WTC11 (cell line): ENCODE measurements at regions not wholly inside any gene's neighbourhood (a gene's known extent, or its start where the extent isn't known, plus 50 kb on each side); places are given as distances from the start of the nearest gene placed in this dataset.

Source experiments
- ATAC-seq: fragments of 200-7000 bp; cut with Tn5 transposase; 2 replicates; pipeline ENCODE4 v1.10.0; 2021; ENCODE audit warnings: mild to moderate bottlenecking, moderate library complexity
- CTCF ChIA-PET: fragments of 300-600 bp; sonication (Branson Sonifier 250); formaldehyde crosslinking; loops from one replicate; lab custom pipeline; 2021; ENCODE audit warnings: antibody characterized with exemption; lab: Charles Lee
- POLR2A ChIA-PET: fragments of 350-600 bp; sonication (Branson Sonifier 250); formaldehyde crosslinking; loops from one replicate; lab custom pipeline; 2021; ENCODE audit warnings: antibody characterized with exemption; lab: Charles Lee
- DNase-seq: peaks from one replicate; pipeline ENCODE4 v3.0.0; 2021; ENCODE audit warnings: low spot score
- H3K27ac Mint-ChIP-seq: 2 replicates; pipeline ENCODE4 v1.8.0; 2021; ENCODE audit warnings: mixed read lengths
- H3K27me3 Mint-ChIP-seq: 2 replicates; pipeline ENCODE4 v1.8.0; 2021; ENCODE audit warnings: low read depth, mild to moderate bottlenecking, moderate library complexity, mixed read lengths
- H3K36me3 Mint-ChIP-seq: 2 replicates; pipeline ENCODE4 v1.8.0; 2021; ENCODE audit warnings: mixed read lengths
- H3K4me1 Mint-ChIP-seq: 2 replicates; pipeline ENCODE4 v1.8.0; 2022; ENCODE audit warnings: mixed read lengths
- H3K4me3 Mint-ChIP-seq: 2 replicates; pipeline ENCODE4 v1.8.0; 2021; ENCODE audit warnings: mild to moderate bottlenecking, moderate library complexity, mixed read lengths
- H3K9me3 Mint-ChIP-seq: 2 replicates; pipeline ENCODE4 v1.8.0; 2021; ENCODE audit warnings: mixed read lengths
- GRHL2 ChIP-seq: fragments of 250-450 bp; sonication (Bioruptor Pico); IDR thresholded peaks from 2 replicates; pipeline ENCODE4 v1.8.0; 2022; ENCODE audit warnings: mild to moderate bottlenecking, moderate library complexity; ENCODE audit not compliant: insufficient replicate concordance, severe bottlenecking
- HMGA2 ChIP-seq: fragments of 250-450 bp; sonication (Bioruptor Pico); IDR thresholded peaks from 2 replicates; pipeline ENCODE4 v1.4.0; 2021; ENCODE audit warnings: mild to moderate bottlenecking, moderate library complexity
- NFATC4 ChIP-seq: fragments of 250-450 bp; sonication (Bioruptor Pico); IDR thresholded peaks from 2 replicates; pipeline ENCODE4 v1.9.0; 2021; ENCODE audit warnings: mild to moderate bottlenecking
- PRRX2 ChIP-seq: fragments of 250-450 bp; sonication (Bioruptor Pico); IDR thresholded peaks from 2 replicates; pipeline ENCODE4 v1.8.0; 2021; ENCODE audit warnings: mild to moderate bottlenecking
- RELA ChIP-seq: sonication (generic); formaldehyde crosslinking; IDR thresholded peaks from 2 replicates; pipeline ENCODE4 v1.8.1; 2022; ENCODE audit warnings: missing genetic modification reagents, mild to moderate bottlenecking, borderline replicate concordance
- SMAD3 ChIP-seq: sonication (generic); formaldehyde crosslinking; IDR thresholded peaks from 2 replicates; pipeline ENCODE4 v1.8.0; 2022; ENCODE audit warnings: missing genetic modification reagents, mild to moderate bottlenecking, borderline replicate concordance
- SMAD4 ChIP-seq: sonication (generic); formaldehyde crosslinking; IDR thresholded peaks from 2 replicates; pipeline ENCODE4 v1.8.0; 2022; ENCODE audit warnings: mild to moderate bottlenecking, missing genetic modification reagents
- SOX15 ChIP-seq: fragments of 250-450 bp; sonication (Bioruptor Pico); IDR thresholded peaks from 2 replicates; pipeline ENCODE4 v1.9.0; 2021; ENCODE audit warnings: mild to moderate bottlenecking
- ZNF138 ChIP-seq: sonication (generic); formaldehyde crosslinking; conservative IDR thresholded peaks from 2 replicates; pipeline ENCODE4 v1.8.1; 2022; ENCODE audit warnings: mild to moderate bottlenecking, moderate library complexity, missing genetic modification reagents
- ZNF263 ChIP-seq: sonication (generic); formaldehyde crosslinking; IDR thresholded peaks from 2 replicates; pipeline ENCODE4 v1.8.1; 2022; ENCODE audit warnings: low read depth, mild to moderate bottlenecking, moderate library complexity, missing genetic modification reagents
- ZNF416 ChIP-seq: fragments of 250-450 bp; sonication (Bioruptor Pico); IDR thresholded peaks from 2 replicates; pipeline ENCODE4 v1.9.0; 2021; ENCODE audit warnings: mild to moderate bottlenecking, inconsistent platforms
- ZNF423 ChIP-seq: fragments of 250-450 bp; sonication (Bioruptor Pico); IDR thresholded peaks from 2 replicates; pipeline ENCODE4 v2.1.2; 2022; ENCODE audit warnings: mild to moderate bottlenecking, moderate library complexity
- TF ChIP-seq, protein P1 (sequence below): sonication (generic); formaldehyde crosslinking; IDR thresholded peaks from 2 replicates; pipeline ENCODE4 v1.8.1; 2023; ENCODE audit warnings: mild to moderate bottlenecking, missing genetic modification reagents, moderate library complexity
- TF ChIP-seq, protein P2 (sequence below): sonication (generic); formaldehyde crosslinking; IDR thresholded peaks from 2 replicates; pipeline ENCODE4 v1.8.0; 2023; ENCODE audit warnings: mild to moderate bottlenecking, missing genetic modification reagents
- TF ChIP-seq, protein P3 (sequence below): sonication (generic); formaldehyde crosslinking; IDR thresholded peaks from 2 replicates; pipeline ENCODE4 v1.8.0; 2022; ENCODE audit warnings: missing genetic modification reagents
- TF ChIP-seq, protein P4 (sequence below): sonication (generic); formaldehyde crosslinking; IDR thresholded peaks from 2 replicates; pipeline ENCODE4 v1.8.0; 2022; ENCODE audit warnings: mild to moderate bottlenecking, missing genetic modification reagents
- TF ChIP-seq, protein P5 (sequence below): sonication (generic); formaldehyde crosslinking; IDR thresholded peaks from 2 replicates; pipeline ENCODE4 v1.8.0; 2022; ENCODE audit warnings: mild to moderate bottlenecking, missing genetic modification reagents
- TF ChIP-seq, protein P6 (sequence below): fragments of 250-450 bp; sonication (Bioruptor Pico); IDR thresholded peaks from 2 replicates; pipeline ENCODE4 v1.9.0; 2021; ENCODE audit warnings: moderate library complexity, mild to moderate bottlenecking, inconsistent platforms, borderline replicate concordance
- TF ChIP-seq, protein P7 (sequence below): sonication (generic); formaldehyde crosslinking; IDR thresholded peaks from 2 replicates; pipeline ENCODE4 v1.8.1; 2022; ENCODE audit warnings: missing genetic modification reagents, borderline replicate concordance

DNA sequence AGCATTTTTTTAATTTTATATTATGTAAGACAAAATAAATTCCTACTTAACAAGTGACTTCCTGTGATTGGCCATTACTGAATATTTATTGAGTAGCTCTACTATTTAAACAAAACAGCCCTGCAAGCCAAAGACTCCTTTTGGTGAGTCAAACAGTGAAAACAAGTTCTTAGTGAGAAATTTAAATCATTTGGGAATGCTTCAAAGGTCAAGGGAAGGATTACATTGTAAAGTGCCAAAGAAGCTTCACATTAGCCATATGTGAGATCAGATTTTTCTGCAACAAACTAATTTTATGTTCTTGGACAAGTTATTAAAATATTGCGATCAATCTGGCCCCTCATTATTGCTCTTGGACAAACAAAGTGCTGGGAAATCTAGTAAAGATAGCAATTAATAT lies 795.4 kb upstream of the MGAT4C start:
- ATAC-seq: no peak
- POLR2A ChIA-PET: no interaction called here
- no peaks in the 10 kb centered on the region for H3K9me3 Mint-ChIP-seq

DNA sequence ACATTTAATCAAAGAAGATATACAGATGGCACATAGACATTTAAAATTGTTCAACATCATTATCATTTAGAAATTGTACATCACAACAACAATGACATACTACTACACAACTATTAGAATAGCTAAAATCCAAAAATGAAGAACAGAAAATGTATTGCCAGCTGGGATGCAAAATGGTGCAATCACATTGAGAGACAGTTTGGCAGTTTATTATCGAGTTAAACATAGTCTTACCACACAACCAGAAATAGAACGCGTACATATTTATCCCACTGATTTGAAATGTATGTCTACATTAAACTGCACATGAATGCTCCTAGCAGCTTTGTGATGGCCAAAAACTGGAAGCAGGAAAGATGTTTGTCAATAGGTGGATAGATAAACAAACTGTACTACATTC lies 791.5 kb upstream of the MGAT4C start:
- no peaks in the 10 kb centered on the region for H3K27me3 Mint-ChIP-seq
- ATAC-seq: no peak
- no peaks in the 10 kb centered on the region for H3K36me3 Mint-ChIP-seq
- ChIA-PET POLR2A (no interaction called here), CTCF (no interaction called here)
- no peak overlapping the region for H3K27ac Mint-ChIP-seq
- H3K4me1 Mint-ChIP-seq: peaks cover 4% of the 10 kb centered on the region
- no peak for DNase-seq
- TF ChIP-seq PRRX2 (no peak), SOX15 (no peak), ZNF423 (CRISPR knock-in tag) (no peak), ZNF138 (no peak), SMAD4 (no peak)
- TF ChIP-seq, protein P1, sequence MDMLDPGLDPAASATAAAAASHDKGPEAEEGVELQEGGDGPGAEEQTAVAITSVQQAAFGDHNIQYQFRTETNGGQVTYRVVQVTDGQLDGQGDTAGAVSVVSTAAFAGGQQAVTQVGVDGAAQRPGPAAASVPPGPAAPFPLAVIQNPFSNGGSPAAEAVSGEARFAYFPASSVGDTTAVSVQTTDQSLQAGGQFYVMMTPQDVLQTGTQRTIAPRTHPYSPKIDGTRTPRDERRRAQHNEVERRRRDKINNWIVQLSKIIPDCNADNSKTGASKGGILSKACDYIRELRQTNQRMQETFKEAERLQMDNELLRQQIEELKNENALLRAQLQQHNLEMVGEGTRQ (CRISPR knock-in tag): no peak
- TF ChIP-seq, protein P2, sequence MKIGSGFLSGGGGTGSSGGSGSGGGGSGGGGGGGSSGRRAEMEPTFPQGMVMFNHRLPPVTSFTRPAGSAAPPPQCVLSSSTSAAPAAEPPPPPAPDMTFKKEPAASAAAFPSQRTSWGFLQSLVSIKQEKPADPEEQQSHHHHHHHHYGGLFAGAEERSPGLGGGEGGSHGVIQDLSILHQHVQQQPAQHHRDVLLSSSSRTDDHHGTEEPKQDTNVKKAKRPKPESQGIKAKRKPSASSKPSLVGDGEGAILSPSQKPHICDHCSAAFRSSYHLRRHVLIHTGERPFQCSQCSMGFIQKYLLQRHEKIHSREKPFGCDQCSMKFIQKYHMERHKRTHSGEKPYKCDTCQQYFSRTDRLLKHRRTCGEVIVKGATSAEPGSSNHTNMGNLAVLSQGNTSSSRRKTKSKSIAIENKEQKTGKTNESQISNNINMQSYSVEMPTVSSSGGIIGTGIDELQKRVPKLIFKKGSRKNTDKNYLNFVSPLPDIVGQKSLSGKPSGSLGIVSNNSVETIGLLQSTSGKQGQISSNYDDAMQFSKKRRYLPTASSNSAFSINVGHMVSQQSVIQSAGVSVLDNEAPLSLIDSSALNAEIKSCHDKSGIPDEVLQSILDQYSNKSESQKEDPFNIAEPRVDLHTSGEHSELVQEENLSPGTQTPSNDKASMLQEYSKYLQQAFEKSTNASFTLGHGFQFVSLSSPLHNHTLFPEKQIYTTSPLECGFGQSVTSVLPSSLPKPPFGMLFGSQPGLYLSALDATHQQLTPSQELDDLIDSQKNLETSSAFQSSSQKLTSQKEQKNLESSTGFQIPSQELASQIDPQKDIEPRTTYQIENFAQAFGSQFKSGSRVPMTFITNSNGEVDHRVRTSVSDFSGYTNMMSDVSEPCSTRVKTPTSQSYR (CRISPR knock-in tag): no peak
- TF ChIP-seq, protein P3, sequence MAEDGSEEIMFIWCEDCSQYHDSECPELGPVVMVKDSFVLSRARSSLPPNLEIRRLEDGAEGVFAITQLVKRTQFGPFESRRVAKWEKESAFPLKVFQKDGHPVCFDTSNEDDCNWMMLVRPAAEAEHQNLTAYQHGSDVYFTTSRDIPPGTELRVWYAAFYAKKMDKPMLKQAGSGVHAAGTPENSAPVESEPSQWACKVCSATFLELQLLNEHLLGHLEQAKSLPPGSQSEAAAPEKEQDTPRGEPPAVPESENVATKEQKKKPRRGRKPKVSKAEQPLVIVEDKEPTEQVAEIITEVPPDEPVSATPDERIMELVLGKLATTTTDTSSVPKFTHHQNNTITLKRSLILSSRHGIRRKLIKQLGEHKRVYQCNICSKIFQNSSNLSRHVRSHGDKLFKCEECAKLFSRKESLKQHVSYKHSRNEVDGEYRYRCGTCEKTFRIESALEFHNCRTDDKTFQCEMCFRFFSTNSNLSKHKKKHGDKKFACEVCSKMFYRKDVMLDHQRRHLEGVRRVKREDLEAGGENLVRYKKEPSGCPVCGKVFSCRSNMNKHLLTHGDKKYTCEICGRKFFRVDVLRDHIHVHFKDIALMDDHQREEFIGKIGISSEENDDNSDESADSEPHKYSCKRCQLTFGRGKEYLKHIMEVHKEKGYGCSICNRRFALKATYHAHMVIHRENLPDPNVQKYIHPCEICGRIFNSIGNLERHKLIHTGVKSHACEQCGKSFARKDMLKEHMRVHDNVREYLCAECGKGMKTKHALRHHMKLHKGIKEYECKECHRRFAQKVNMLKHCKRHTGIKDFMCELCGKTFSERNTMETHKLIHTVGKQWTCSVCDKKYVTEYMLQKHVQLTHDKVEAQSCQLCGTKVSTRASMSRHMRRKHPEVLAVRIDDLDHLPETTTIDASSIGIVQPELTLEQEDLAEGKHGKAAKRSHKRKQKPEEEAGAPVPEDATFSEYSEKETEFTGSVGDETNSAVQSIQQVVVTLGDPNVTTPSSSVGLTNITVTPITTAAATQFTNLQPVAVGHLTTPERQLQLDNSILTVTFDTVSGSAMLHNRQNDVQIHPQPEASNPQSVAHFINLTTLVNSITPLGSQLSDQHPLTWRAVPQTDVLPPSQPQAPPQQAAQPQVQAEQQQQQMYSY (CRISPR knock-in tag): no peak
- H3K4me3 Mint-ChIP-seq: no peak overlapping the region
- H3K9me3 Mint-ChIP-seq: no peaks in the 10 kb centered on the region

More for the DNA sequence above, 795.4 kb upstream of the MGAT4C start:
- Mint-ChIP-seq H3K36me3 (no peaks in the 10 kb centered on the region), H3K4me1 (peaks cover 4% of the 10 kb centered on the region), H3K27ac (peak overlapping the region; percentile 85), H3K27me3 (no peaks in the 10 kb centered on the region), H3K4me3 (no peak overlapping the region)
- CTCF ChIA-PET: no interaction called here
- TF ChIP-seq, protein P4, sequence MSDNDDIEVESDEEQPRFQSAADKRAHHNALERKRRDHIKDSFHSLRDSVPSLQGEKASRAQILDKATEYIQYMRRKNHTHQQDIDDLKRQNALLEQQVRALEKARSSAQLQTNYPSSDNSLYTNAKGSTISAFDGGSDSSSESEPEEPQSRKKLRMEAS (CRISPR knock-in tag): no peak
- TF ChIP-seq ZNF263 (CRISPR knock-in tag) (no peak), SMAD3 (CRISPR knock-in tag) (no peak), ZNF416 (no peak), GRHL2 (CRISPR knock-in tag) (no peak), HMGA2 (CRISPR knock-in tag) (no peak), RELA (CRISPR knock-in tag) (no peak), NFATC4 (CRISPR knock-in tag) (no peak)
- TF ChIP-seq, protein P5, sequence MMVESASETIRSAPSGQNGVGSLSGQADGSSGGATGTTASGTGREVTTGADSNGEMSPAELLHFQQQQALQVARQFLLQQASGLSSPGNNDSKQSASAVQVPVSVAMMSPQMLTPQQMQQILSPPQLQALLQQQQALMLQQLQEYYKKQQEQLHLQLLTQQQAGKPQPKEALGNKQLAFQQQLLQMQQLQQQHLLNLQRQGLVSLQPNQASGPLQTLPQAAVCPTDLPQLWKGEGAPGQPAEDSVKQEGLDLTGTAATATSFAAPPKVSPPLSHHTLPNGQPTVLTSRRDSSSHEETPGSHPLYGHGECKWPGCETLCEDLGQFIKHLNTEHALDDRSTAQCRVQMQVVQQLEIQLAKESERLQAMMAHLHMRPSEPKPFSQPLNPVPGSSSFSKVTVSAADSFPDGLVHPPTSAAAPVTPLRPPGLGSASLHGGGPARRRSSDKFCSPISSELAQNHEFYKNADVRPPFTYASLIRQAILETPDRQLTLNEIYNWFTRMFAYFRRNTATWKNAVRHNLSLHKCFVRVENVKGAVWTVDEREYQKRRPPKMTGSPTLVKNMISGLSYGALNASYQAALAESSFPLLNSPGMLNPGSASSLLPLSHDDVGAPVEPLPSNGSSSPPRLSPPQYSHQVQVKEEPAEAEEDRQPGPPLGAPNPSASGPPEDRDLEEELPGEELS: no peak
- TF ChIP-seq, protein P6, sequence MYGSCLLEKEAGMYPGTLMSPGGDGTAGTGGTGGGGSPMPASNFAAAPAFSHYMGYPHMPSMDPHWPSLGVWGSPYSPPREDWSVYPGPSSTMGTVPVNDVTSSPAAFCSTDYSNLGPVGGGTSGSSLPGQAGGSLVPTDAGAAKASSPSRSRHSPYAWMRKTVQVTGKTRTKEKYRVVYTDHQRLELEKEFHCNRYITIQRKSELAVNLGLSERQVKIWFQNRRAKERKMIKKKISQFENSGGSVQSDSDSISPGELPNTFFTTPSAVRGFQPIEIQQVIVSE (CRISPR knock-in tag): no peak
- TF ChIP-seq, protein P7, sequence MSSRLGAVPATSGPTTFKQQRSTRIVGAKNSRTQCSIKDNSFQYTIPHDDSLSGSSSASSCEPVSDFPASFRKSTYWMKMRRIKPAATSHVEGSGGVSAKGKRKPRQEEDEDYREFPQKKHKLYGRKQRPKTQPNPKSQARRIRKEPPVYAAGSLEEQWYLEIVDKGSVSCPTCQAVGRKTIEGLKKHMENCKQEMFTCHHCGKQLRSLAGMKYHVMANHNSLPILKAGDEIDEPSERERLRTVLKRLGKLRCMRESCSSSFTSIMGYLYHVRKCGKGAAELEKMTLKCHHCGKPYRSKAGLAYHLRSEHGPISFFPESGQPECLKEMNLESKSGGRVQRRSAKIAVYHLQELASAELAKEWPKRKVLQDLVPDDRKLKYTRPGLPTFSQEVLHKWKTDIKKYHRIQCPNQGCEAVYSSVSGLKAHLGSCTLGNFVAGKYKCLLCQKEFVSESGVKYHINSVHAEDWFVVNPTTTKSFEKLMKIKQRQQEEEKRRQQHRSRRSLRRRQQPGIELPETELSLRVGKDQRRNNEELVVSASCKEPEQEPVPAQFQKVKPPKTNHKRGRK (CRISPR knock-in tag): no peak
- TF ChIP-seq, protein P1 (CRISPR knock-in tag): no peak
- DNase-seq: no peak
